ENCODE measurements at regions not wholly inside any gene's neighbourhood (a gene's known extent, or its start where the extent isn't known, plus 50 kb on each side); places are given as distances from the start of the nearest gene placed in this dataset.

DNA sequence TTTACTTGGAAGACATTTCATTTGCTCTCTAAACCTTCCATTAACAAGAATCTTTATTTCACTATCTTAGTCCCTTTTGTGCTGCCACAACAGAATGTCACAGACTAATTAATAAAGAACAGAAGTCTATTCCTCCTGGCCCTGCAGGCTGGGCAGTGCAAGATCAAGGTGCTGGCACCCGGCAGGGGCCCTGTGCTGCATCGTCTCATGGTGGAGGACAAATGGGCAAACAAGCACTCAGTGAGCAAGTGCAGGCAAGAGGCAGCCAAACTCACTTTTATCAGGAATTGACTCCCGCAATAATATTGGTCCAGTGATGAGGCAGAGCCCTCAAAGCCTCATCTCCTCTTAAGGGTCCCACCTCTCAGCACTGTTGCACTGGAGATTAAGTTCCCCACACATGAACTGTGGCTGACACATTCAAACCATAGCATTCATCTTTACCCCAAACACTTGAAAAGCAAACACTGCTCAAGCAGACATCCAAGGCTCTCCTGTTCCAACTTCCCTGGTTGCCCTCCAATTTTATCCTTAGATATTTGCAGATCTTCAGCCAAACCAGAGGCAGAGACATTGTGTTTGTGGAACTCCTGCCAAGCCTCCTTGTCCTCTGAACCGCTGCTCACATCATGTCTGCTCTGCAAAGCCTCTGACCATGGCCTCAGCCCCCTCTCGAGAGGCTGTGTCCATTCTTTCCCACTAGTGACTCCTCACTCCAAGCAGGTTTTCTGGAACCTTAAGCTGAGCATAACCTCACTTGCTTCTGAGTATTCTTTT lies 404.4 kb upstream of the SOX11 start:
- no peak for DNase-seq (ENCODE audit: low read depth in 2 of 3, low spot score in 2 of 3)

DNA sequence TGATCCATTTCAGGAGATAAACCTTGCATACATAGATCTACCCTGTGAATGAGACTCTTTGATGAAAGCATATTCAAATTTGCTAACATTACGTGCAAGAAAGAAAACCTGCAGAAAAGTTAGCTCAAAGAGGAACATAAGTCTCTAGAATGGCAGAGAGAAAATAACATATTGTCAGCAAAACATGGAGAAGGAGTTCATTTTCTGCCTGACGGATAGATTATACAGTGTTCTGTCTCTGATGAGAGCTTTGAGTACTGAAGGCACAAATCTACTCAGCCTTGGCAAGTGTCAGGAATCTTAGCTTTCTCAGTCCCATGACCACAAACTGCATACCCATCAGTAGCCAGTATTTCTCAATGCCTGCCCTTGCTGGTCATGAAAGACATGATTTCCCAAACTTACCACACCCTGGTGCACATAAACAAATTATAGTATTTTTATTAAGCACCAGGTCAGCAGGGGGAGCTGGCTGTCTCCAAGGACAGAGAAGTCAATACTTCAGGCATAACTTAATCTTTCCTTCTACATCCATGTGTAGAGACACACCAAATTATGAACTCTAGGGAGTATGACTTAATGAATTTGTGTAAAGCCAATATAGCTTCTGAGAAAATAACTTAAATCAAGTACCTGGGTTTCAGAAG lies 401.2 kb upstream of the SOX11 start:
- no peak for DNase-seq (ENCODE audit: low read depth in 2 of 3, low spot score in 2 of 3)

DNA sequence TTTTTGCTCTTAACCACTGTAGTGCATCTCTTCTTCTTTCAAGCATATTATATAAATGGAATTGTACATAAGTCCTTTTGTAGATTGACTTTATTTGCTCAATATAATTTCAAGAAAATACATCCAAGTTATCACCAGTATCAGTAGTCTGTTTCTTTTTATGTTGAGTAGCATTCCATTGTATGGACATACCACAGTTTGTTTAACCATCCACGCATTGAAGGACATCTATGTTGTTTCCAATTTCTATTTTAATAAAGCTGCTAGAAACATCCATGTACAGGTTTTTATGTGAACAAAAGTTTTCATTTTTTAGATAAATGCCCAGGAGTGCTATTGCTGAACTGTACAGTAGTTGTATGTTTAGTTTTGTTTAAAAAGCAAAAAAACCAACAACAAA lies 387.5 kb upstream of the SOX11 start:
- DNase-seq (ENCODE audit: low read depth in 2 of 3, low spot score in 2 of 3), result no peak

DNA sequence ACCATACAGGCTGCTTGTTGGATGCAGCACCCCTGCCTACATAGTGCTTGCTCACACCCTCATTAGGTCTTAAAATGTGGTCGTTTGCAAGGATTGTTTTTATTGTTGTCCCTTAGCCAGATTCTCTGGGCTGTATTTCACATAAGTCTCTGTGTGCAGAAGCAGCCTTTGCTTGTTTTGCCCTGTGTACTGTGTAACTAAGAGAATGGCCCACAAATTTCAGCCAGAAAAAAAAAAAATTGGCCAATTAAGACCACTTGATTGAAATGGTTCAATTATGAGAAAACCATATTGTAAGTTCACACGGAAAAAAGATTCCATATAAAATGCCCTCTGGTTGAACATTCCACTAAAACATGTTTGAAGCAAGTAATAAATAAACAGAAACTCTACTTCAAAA lies 377.1 kb upstream of the SOX11 start:
- no peak for DNase-seq (ENCODE audit: low read depth in 2 of 3, low spot score in 2 of 3)

DNA sequence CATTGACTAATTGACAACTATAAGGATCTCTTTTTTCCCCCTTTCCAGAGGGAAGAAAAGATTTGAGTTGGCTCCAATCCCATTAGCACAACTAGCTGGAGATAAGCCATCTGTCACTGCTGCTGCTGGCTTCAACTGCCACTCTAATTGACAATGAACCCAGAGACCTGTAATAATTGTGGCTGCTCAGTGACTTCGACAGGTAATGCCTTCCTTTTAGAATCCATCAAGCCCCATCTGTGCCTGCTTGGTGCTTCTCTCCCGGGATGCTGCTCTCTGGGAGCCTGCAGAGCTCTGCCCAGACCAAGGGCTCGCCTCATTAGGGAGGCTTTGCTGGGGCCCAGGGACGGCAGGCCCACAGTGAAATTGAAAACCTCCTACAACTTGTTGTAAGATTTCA lies 376.7 kb upstream of the SOX11 start:
- no peak for DNase-seq (ENCODE audit: low read depth in 2 of 3, low spot score in 2 of 3)

DNA sequence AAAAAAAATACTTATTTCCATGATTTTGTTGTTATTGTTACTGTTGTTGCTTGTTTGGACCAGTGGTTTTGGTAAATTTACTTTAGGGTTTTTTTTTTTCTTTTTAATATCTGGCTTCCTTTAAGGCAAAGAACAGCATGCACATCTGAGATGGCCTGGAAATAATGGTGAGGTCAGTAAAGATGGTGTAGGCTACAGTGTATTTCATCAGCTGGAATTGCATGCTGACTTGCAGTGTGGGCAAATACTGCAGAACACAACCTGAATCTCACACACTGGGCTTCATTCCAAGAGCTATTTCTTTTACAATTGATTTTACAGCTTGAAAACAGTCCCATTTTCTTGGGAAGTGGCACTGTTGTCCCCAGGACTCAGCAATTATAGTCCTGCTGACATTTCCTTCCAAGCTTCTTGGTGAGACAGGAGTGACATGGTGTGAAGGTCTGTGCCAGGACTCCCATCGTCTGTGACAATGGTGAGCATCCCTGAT lies 376.1 kb upstream of the SOX11 start:
- no peak for DNase-seq (ENCODE audit: low read depth in 2 of 3, low spot score in 2 of 3)

DNA sequence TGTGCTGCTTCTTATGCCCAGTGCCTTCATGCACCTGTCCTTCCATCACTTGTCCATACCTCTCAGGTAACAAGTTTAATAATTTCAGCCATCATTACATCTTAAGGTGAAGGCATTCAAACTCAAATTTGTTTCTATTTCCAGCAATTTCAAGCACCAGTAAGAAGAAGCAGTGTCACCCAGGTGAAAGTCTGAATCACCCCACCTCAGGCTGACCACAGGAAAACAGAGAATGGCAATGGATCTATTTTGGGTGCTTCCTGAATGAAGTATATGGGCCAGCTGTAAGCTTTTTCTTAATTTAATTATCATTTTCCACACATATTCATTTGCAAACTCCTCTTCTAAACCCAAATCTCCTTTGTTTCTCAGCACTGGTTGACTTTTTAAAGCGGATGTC lies 372.7 kb upstream of the SOX11 start:
- DNase-seq (ENCODE audit: low read depth in 2 of 3, low spot score in 2 of 3), result no peak

DNA sequence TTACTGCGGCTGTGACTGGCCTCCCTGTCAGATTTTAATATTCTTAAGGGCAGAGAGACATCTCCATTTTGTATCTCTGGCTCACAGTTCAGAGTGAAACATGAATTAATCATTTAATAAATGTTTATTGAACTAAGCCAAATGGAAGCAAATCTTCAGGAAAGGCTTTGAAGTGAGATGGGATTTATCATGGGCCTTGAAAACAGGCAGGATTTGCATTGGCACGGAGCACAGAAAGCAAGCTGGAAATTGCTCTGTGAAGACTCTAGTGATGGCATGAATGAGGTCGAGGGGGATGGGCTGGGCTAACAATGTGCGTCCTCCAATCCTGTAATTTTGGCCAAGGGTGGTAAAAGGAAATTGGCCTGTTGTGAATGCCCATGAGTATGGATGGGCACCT lies 369.8 kb upstream of the SOX11 start:
- no peak for DNase-seq (ENCODE audit: low read depth in 2 of 3, low spot score in 2 of 3)

DNA sequence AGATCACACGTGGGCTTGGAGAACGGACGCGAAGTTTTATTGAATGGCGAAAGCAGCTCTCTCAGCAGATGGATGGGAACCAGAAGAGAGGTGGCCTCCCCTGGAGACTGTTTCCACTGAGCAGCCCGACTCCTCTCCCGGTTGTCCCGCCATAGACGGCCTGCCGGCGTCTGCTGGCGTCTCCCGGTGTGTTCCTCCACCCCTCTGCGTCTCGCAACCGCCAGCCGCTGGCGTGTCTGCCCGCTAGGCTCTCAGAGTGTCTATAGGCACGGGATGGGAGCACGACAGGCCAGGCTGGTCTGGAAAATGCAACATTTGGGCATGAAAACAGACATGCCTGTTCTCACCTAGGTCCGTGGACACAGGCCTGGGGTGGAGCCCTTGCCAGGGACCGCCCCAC lies 366.7 kb upstream of the SOX11 start:
- DNase-seq (ENCODE audit: low read depth in 2 of 3, low spot score in 2 of 3), result no peak

DNA sequence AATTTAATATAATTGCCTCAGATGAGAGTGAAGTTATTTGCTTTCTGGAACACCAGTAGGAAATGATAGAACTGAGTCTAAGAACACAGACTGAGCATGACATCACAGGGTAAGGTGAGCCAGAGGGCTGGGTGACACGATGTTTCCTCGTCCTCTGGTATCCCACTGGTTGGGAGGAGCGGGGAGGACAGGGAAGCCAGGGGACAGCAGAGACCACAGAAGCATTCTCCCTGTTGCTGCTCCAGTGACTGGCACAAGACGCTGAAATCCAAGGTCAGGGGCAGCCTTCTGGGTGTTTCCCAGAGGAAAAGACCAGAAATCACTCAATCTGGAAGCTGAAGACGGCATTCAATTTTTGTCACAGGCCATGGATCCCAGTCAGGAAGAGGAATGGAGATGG lies 363.4 kb upstream of the SOX11 start:
- no peak for DNase-seq (ENCODE audit: low read depth in 2 of 3, low spot score in 2 of 3)

DNA sequence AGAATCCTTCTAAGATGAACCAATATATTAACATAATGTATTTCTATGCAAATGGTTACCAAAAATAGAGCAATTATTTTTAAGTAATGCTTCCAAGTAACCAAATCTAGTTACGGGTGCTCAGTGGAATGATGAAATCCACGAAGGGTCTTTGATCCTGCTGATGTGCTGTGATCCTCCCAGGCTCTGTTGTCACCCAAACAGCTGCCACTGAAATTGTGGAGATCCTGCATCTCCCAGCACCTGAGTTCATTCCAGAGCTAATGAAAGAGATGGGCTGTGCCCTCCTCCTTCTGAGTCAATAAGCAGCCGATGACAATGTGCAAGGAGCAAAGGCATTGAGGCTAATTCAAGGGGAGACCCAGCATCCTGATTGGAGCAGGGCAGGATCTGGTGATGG lies 362.4 kb upstream of the SOX11 start:
- DNase-seq (ENCODE audit: low read depth in 2 of 3, low spot score in 2 of 3), result no peak

DNA sequence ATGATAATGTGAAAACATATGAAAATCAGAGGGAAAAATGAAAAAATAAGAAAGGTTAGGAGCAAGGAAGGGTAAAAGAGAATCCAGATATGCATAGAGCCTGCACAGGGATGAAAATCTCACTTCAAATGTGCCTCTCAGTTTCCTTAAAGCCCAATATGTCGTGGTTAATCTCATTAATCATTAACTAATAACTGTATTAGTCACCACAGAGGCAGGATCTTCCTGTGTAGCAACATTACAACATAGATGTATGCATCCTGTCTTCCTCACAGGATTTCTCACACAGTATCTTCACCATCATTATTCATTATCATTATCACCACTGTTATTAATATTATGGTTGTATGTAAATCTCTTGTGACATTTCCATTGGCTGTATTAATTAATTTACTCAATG lies 361.2 kb upstream of the SOX11 start:
- DNase-seq (ENCODE audit: low read depth in 2 of 3, low spot score in 2 of 3), result no peak

DNA sequence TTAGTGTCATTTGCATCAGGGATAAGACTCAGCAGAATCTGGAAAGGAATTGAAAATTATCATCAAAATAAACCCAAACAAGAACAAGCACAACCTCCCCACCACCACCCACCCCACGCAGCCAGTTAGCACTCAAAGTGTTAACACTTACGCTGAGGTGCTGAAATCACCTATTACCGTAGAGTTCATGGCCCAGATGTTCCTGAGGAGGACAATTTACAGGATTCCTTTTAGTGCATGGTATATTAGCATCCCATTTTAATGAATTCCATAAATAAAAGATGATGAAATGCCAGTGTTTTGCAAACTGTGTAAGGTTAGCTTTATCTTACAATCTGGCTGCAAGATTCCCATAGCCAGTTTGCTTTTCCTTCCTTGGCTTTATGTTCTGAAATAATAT lies 359.3 kb upstream of the SOX11 start:
- DNase-seq (ENCODE audit: low read depth in 2 of 3, low spot score in 2 of 3), result no peak

DNA sequence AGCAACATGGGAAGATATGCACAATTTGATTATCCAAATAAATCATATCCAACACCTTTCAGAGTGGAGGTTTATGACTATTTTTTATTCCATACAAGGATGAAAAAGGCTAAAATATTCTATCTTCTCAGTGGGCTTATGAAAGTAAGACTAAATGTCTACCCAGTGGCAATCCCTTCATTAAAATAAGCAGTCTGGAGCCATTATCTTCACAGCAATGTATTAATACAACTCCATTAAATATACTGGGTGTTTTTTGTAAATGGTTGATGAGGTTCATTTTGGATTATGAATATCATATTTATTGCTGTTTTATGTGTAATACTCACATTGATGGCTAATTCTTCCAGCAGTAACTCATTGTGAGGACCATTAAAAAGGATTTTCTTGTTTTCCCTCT lies 352.7 kb upstream of the SOX11 start:
- DNase-seq (ENCODE audit: low read depth in 2 of 3, low spot score in 2 of 3), result no peak

DNA sequence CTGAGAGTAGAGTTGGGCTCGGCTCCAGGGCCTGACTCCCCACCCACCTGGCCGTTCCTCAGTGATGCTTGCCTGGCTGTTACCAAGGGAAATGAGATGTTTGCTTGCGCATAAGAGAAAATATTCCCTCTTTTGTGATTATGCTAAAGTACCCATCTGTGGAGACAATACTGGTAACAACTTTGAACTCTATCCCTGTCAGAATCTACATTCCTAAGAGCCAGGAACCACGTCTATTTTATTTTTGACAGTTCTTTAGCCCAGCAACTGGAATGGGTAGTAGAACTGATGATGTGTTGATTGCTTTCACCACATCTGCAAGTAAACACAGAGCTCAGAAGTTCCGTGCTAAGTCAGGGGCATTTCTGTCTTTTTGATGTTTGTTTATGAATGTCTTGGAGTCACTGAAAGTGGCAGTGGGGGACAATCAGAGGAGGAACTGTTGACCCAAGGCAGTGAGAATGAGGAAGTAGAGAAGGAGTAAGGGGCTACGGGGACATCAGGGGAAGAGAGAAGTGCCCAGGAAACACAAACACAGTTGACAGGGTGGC lies 348.3 kb upstream of the SOX11 start:
- no peak for DNase-seq (ENCODE audit: low read depth in 2 of 3, low spot score in 2 of 3)

DNA sequence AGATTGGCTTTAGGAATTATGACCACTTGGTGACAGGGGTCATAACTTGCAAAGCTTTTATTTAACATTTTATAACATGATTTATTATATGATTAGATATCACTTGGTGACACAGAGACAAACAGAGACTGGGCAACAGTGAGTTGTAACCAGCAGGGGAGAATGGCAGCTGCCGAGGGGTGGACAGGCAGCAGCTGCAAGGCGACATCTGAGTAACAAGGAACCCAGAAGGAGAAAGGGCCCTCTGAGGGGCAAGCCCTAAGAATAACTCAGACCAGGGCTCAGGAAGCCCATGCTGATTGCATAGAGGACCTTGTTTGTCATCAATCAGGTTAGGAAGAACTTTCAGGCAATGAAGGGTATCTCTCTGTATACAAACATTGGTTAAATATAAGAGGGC lies 339.9 kb upstream of the SOX11 start:
- DNase-seq (ENCODE audit: low read depth in 2 of 3, low spot score in 2 of 3), result no peak

DNA sequence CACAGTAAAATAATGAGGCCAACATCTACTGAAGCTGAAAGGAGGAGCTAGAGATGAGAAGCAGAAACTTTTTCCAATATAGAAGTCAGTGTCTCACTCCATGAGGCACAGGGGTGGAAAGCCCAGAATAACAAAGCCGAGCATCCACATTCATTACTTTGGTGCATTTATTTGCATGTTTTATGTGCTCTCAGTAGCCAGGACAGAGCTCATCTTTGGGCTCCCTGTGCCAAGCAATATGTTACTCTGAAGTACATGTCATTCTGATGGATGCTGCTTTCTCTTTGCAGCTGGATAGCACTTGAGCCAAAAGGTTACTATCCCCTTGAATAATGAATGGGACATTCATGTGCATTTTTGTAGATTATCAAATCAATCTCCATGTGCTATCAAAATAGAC lies 338.6 kb upstream of the SOX11 start:
- no peak for DNase-seq (ENCODE audit: low read depth in 2 of 3, low spot score in 2 of 3)

DNA sequence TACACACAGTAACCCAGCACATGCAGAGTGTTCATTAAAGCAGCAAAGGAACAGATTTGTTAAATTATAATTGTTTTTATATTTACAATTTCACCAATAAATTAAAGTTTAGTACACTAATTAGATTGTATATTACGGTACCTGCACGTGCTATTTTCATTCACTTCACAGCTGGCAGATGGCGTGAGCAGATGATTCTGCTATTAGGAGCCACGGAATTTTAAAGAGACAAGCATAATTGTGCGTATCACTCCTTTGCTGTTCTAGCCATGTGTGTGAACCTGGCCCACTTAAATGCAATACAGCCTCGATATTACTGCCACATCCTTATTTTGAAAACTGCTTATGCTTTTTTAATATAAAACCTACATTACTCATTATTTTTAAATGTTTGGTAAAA lies 332.8 kb upstream of the SOX11 start:
- DNase-seq (ENCODE audit: low read depth in 2 of 3, low spot score in 2 of 3), result no peak

DNA sequence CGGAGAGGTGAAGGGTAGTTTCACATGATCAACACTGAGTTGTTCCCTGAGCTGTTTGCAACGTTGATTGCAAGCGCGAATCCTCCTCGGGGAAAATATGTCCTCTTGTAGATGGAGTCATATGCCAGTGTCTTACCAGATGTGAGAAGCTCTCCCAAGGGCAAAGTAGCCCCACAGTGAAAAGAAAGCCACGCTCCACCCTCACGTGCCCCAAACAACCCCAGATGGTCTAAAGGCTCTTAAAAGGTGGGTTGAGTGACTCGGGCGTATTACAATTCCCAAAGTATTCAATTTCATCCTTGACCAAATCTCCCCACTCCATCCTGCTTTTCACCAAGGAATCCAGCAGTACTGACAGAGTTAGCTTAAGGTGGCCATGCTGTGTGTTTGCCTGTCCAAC lies 332.1 kb upstream of the SOX11 start:
- DNase-seq (ENCODE audit: low read depth in 2 of 3, low spot score in 2 of 3), result no peak

DNA sequence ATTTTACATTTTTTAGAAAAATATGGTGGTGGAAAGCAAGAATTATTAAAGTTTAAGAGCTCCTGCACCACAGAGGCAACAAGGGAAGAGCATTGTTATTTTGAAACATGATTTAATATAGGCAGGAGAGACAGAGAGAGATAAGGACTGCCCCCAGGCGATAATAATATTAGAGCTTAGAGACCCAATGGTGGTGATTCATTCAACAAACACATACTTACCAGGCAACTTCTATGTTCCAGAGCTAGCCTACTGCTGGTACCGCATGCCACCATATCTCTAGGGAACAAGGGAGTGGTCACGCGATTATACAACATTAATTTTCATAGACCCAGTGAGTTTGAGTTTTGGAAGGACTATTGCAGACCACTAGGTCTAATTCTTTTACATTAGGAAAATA lies 327.8 kb upstream of the SOX11 start:
- DNase-seq (ENCODE audit: low read depth in 2 of 3, low spot score in 2 of 3), result no peak

DNA sequence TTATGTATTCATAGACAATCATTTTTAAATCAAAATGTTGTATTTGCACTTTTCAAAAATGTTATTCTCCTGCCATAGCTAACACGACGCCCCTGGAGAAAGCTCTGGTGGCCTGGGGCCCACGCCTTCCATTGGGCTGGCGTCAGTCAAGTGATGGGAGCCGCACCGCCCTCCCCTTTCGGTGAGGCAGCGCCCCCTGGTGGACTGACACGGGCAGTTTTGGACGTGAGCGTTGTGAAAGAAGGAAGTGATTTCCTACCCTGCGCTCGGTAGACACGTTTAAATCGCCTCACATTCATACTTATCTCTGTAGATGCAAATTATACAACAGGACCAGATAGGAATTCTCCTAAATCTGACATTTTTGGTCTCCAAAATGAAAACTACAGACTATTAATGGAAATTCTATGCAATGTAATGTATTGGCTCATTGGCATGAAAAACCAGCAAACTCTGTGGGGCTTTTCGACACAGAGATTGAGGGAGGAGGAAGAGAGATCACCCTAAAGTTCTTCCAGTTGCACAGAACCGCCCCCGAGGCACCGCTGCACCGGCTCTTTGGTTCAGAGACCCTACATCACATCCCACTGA lies 326.2 kb upstream of the SOX11 start:
- DNase-seq (ENCODE audit: low read depth in 2 of 3, low spot score in 2 of 3), result peak; percentile 12 to 63 (median 34)

DNA sequence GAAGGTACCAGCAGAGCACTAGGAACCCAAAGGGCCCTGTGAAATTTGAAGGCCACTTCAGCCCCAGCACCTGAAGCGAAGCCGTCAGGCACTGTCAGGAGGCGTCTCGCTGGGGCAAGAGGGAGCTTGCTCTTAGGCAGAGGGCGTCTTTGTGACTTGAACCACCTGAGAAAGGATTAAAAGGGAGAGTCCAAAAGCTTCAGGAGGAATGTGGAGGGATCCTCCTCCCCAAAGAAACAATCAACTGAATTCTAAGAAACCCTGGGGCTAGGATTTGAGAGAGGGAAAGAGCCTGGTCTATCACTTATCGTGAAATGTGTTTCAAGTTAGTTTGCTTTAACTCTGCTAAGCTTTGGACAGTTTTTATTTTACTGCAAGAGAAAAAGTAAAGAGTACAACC lies 324.9 kb upstream of the SOX11 start:
- DNase-seq (ENCODE audit: low read depth in 2 of 3, low spot score in 2 of 3), result no peak
